BJ (cell line): ENCODE measurements at regions not wholly inside any gene's neighbourhood (a gene's known extent, or its start where the extent isn't known, plus 50 kb on each side); places are given as distances from the start of the nearest gene placed in this dataset.

Experiments used
- CTCF ChIA-PET: fragments of 350-600 bp; formaldehyde crosslinking; extraction: SDS; loops from one replicate; lab custom pipeline; 2021; ENCODE audit warnings: antibody characterized with exemption, inconsistent platforms; lab: Yijun Ruan, JAX
- POLR2A ChIA-PET: fragments of 300-600 bp; sonication (Branson Sonifier 250); formaldehyde crosslinking; extraction: SDS; loops from one replicate; lab custom pipeline; 2021; ENCODE audit warnings: antibody characterized with exemption; lab: Charles Lee
- DNase-seq: peaks from one replicate; pipeline ENCODE4 v3.0.0-alpha.2; 2011; ENCODE audit warnings: low read depth
- H3K27me3 ChIP-seq: 2 replicates; pipeline ENCODE4 v1.6.0; 2011; ENCODE audit warnings: low read length; ENCODE audit not compliant: control insufficient read depth, insufficient read depth
- H3K36me3 ChIP-seq: 2 replicates; pipeline ENCODE4 v1.5.1; 2011; ENCODE audit warnings: low read length; ENCODE audit not compliant: control insufficient read depth, insufficient read depth
- H3K4me3 ChIP-seq: 2 replicates; pipeline ENCODE4 v1.5.1; 2011; ENCODE audit warnings: low read depth, mild to moderate bottlenecking, control low read depth, low read length
- CTCF ChIP-seq: IDR thresholded peaks from 2 replicates; pipeline ENCODE4 v1.5.1; 2011; ENCODE audit warnings: low read depth, mild to moderate bottlenecking, control low read depth, inconsistent platforms, low read length, moderate library complexity; ENCODE audit not compliant: insufficient read depth

DNA sequence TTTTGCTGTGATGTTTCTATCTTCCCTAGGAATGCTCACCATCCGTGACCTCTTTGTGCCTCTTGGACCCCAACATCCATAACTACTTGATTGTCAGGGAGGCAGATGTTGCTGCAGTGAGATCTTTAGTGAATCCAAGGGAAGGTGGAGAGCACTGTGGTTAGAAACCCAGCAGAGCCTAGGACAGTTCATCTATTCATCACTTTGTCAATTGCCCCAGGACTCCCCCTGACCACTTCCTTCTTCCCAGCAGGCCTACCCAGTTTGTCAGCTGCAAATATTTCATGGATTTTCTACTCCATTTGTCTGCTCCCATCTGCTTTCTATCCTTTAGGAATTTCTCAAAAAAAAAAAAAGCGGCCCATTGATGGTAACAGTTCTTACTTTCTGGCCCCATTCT lies 942.8 kb downstream of the PCDH7 start:
- ChIA-PET POLR2A (no interaction called here), CTCF (no interaction called here)
- H3K4me3 ChIP-seq, result no peak overlapping the region
- DNase-seq, result no peak
- no peaks in the 10 kb centered on the region for H3K36me3 ChIP-seq
- H3K27me3 ChIP-seq, result no peaks in the 10 kb centered on the region
- no peak for TF ChIP-seq CTCF

DNA sequence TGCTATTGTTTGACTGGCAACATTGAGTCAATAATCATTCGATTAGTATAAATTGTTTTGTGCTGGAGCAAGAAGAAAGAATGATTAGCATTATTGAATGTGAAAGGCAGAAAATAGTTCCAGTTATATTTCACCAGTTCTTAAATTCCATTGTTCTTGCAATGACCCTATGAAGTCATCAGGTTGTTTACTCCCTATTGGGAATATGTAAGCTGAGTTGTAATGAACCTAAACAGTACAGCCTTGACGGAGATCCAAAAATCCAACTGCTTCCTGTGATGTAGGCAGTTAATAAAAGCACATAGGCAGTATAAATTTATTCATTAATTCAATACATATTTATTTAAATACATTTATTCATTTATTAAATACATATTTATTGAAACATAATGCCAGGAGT lies 947.5 kb downstream of the PCDH7 start:
- ChIA-PET CTCF (no interaction called here), POLR2A (no interaction called here)
- DNase-seq, result no peak
- Histone ChIP-seq H3K27me3 (no peaks in the 10 kb centered on the region), H3K4me3 (no peak overlapping the region), H3K36me3 (no peaks in the 10 kb centered on the region)
- TF ChIP-seq CTCF, result no peak

DNA sequence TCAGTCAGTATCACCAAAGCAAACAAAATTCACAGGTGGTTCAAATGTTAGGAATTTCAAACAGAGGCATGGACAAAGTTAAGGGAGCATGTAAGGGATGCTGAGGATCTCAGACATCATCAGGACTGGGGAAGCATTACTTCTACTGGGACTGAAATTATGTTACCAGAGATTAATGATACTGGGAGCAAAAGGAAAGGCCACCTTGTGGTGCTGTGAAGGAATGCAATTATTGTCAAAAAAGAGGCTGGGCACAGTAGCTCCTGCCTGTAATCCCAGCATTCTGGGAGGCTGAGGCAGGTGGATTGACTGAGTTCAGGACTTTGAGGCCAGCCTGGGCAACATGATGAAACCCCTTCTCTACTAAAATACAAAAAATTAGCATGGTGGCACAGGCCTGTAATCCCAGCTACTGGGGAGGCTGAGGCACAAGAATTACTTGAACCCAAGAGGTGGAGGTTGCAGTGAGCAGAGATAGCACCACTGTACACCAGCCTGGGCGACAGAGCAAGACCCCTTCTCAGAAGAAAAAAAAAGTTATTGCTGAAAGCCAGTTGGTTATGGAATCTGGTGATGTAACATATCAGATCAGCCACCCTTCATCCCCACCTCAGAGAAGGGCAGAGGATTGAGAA lies 954.3 kb downstream of the PCDH7 start:
- no peak for DNase-seq
- CTCF ChIA-PET, result no interaction called here
- Histone ChIP-seq H3K27me3 (no peaks in the 10 kb centered on the region), H3K4me3 (no peak overlapping the region), H3K36me3 (no peaks in the 10 kb centered on the region)
- POLR2A ChIA-PET, result no interaction called here
- 0 out of 2 replicates have a peak, but pooled peaks have one; percentile 13 for TF ChIP-seq CTCF

- POLR2A ChIA-PET, result no interaction called here
- no peak for TF ChIP-seq CTCF
- Histone ChIP-seq H3K36me3 (no peaks in the 10 kb centered on the region), H3K4me3 (no peak overlapping the region), H3K27me3 (no peaks in the 10 kb centered on the region)
- CTCF ChIA-PET, result no interaction called here
- no peak for DNase-seq
Observed at GRCh38 chr4:31678356-31678755, 958.2 kb downstream of the PCDH7 start.

GRCh38 chr4:31682796-31683195 lies 962.6 kb downstream of the PCDH7 start:
- Histone ChIP-seq H3K36me3 (no peaks in the 10 kb centered on the region), H3K4me3 (no peak overlapping the region), H3K27me3 (no peaks in the 10 kb centered on the region)
- DNase-seq, result no peak
- ChIA-PET POLR2A (no interaction called here), CTCF (no interaction called here)
- TF ChIP-seq CTCF, result no peak
